Osteocyte (in vitro differentiated cells): ENCODE measurements at regions not wholly inside any gene's neighbourhood (a gene's known extent, or its start where the extent isn't known, plus 50 kb on each side); places are given as distances from the start of the nearest gene placed in this dataset.

Source experiments
- DNase-seq: peaks from one replicate; pipeline ENCODE4 v3.0.0; 2021; ENCODE audit warnings: mixed read lengths; ENCODE audit not compliant: unreplicated experiment; ENCODE audit errors: extremely low spot score
- H3K27ac Mint-ChIP-seq: one replicate; pipeline ENCODE4 v1.8.0; 2021; ENCODE audit warnings: mild to moderate bottlenecking, mixed read lengths; ENCODE audit not compliant: unreplicated experiment
- H3K27me3 Mint-ChIP-seq: one replicate; pipeline ENCODE4 v1.8.0; 2021; ENCODE audit warnings: mixed read lengths; ENCODE audit not compliant: unreplicated experiment
- H3K36me3 Mint-ChIP-seq: one replicate; pipeline ENCODE4 v1.8.0; 2021; ENCODE audit warnings: mixed read lengths; ENCODE audit not compliant: unreplicated experiment
- H3K4me1 Mint-ChIP-seq: one replicate; pipeline ENCODE4 v1.8.0; 2021; ENCODE audit warnings: mixed read lengths; ENCODE audit not compliant: unreplicated experiment
- H3K4me3 Mint-ChIP-seq: one replicate; pipeline ENCODE4 v1.8.0; 2021; ENCODE audit warnings: mild to moderate bottlenecking, moderate library complexity, mixed read lengths; ENCODE audit not compliant: unreplicated experiment
- H3K9me3 Mint-ChIP-seq: one replicate; pipeline ENCODE4 v1.8.0; 2021; ENCODE audit warnings: mixed read lengths; ENCODE audit not compliant: unreplicated experiment
- TF ChIP-seq, protein P1 (sequence below): fragments of 200-600 bp; sonication (generic); IDR thresholded peaks from 2 replicates; pipeline ENCODE4 v1.5.0; 2021; ENCODE audit warnings: antibody characterized with exemption, mild to moderate bottlenecking, moderate library complexity

DNA sequence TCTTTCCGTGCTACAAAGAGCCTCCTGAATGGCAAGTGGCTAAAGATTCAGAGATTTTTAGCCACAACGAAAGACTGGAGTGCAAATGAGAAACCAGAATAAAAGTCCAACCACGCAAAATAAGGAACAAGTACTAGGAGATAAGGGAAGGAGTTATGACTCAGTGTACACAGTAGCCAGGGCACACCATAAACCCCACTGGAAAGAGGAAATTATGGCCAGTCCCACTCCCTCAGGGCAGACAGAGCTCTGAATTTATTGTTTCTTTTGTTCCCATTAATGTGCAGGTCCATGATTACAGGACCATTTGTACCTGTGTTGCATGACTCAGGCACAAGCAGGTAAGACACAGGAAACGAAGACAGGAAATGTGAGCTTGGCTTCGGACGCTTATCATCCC is 150.3 kb upstream of the PREP start:
- H3K4me1 Mint-ChIP-seq = no peaks in the 10 kb centered on the region
- no peak overlapping the region for H3K27ac Mint-ChIP-seq
- H3K9me3 Mint-ChIP-seq = peaks cover 13% of the 10 kb centered on the region

DNA sequence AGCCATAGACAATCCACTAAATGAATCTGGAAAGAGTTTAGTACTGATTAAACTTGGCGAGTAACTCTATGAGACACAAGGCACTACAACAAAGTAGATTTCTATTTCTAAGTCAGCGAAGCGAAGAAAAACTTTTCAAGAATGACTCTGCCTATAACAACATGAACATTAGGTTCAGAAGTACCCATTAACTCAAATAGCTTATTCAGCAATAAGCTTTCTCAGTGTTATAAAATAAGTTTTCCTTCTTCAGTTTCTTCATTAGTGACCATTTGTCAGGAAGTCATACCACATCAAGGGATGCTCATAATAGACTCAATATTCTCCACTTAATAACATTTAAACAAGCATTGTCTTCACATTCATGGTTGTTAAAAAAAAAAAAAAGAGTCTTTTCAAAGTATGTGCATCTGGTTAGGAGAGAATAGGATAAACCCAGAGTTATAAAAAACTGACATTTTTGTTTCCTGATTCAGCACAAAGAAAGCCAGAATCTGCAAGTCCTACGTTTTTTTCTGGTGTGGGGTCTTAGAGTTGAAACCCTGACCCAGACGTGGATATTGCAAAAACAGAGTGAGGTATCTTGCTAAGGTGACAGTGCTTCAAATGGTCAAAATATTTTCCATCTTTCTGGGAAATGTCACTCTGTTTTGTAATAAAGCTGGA is 148.2 kb upstream of the PREP start:
- peaks cover 4% of the 10 kb centered on the region for H3K27me3 Mint-ChIP-seq
- no peak overlapping the region for H3K27ac Mint-ChIP-seq

More for the DNA sequence above, 150.3 kb upstream of the PREP start:
- TF ChIP-seq, protein P1, sequence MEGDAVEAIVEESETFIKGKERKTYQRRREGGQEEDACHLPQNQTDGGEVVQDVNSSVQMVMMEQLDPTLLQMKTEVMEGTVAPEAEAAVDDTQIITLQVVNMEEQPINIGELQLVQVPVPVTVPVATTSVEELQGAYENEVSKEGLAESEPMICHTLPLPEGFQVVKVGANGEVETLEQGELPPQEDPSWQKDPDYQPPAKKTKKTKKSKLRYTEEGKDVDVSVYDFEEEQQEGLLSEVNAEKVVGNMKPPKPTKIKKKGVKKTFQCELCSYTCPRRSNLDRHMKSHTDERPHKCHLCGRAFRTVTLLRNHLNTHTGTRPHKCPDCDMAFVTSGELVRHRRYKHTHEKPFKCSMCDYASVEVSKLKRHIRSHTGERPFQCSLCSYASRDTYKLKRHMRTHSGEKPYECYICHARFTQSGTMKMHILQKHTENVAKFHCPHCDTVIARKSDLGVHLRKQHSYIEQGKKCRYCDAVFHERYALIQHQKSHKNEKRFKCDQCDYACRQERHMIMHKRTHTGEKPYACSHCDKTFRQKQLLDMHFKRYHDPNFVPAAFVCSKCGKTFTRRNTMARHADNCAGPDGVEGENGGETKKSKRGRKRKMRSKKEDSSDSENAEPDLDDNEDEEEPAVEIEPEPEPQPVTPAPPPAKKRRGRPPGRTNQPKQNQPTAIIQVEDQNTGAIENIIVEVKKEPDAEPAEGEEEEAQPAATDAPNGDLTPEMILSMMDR = no peak
- Mint-ChIP-seq H3K4me3 (no peak overlapping the region), H3K27me3 (peaks cover 8% of the 10 kb centered on the region), H3K36me3 (no peaks in the 10 kb centered on the region)
- DNase-seq = no peak

DNA sequence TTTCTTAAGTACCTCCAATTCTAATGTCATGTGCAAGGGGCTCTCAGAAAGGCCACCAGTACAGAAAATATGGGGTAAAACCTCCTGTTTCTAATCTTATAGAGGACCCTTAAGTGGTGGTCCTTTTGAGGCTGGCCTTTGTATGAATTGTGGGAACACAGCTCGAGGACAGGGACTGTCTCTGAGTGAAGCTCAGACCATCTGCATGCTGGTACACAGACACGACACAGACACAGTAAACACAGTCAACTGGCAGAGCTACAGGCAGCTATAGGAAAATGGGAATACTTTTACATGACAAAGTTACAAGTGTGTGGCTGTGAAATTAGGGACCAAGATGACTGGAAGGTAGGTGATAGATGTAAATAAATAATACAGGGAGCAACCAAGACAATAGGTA is 143.9 kb upstream of the PREP start:
- Mint-ChIP-seq H3K36me3 (no peaks in the 10 kb centered on the region), H3K4me1 (no peaks in the 10 kb centered on the region), H3K27me3 (peaks cover 2% of the 10 kb centered on the region), H3K27ac (no peak overlapping the region), H3K4me3 (no peak overlapping the region), H3K9me3 (no peaks in the 10 kb centered on the region)
- TF ChIP-seq, protein P1 = no peak
- DNase-seq = no peak

More for the DNA sequence above, 148.2 kb upstream of the PREP start:
- Mint-ChIP-seq H3K4me1 (no peaks in the 10 kb centered on the region), H3K4me3 (no peak overlapping the region), H3K9me3 (peaks cover 6% of the 10 kb centered on the region), H3K36me3 (no peaks in the 10 kb centered on the region)
- TF ChIP-seq, protein P1 = no peak
- no peak for DNase-seq

DNA sequence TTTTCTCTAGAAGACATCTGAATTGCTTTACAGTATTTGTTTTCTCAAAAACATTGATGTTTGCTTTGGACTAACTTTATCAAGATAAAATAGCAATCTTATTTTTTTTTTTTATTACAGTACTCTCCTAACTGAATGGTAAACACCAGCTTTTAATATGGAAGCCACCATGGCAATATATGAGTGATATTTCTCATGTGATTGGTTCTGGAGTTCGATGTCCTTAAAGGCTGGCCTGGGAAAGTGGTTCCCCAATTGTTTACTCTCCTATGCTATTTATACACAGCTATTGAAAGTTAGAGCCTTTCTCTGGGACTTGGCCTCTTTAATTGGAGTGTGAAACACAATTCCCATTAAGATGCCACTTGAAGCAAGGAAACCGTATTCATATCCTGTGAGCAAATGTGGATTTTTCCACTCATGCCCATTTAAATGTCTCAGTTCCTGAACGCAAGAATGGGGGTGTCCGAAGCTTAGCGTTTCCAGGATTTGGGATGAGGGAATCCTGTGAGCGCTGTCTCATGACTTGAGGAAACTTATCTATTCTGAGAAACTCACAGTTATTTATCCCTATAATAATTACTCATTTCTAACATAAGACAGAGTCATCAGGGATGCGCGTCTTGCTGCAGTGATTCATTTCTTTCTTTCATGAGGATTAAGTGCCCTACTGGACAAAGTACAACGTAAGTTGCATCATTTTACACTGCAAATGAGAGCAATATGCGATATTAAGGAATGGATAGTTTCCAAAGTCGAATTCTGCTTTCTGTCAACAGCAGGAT is 143.3 kb upstream of the PREP start:
- Mint-ChIP-seq H3K36me3 (no peaks in the 10 kb centered on the region), H3K27ac (no peak overlapping the region), H3K4me1 (no peaks in the 10 kb centered on the region), H3K4me3 (no peak overlapping the region), H3K27me3 (peaks cover 2% of the 10 kb centered on the region), H3K9me3 (no peaks in the 10 kb centered on the region)
- TF ChIP-seq, protein P1 = no peak
- DNase-seq = no peak

DNA sequence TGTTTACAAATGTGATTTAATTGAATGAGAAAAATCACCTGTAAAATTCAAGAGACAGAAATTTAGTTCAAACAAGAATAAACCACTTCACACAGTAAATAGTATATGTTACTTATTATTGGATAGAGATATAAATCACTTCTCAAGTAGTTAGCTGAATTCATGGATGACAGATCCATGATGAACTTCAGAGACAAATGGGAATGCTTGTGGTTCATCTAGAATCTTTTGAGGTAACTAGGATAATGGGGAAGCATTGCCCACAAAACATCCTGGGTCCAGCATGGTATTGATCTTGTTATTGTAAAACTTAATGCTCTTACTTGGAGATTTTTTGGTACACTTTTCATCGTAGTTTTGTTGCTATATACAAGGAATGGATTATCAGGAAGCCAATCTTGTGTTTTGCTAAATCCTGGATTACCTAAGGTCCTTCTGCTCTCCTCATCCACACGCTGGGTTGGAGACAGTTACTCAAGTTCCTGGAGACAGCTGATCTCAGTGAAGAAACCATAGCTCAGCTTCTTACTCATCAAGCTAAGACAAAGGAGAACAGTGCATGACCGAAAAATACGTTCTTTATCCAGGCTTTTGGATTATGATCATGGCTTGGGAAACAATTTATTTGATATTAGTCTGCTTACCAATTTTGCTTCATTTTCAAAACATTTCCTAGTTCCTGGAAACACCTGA is 142.5 kb upstream of the PREP start:
- Mint-ChIP-seq H3K36me3 (no peaks in the 10 kb centered on the region), H3K4me3 (no peak overlapping the region)
- DNase-seq = no peak

More for the DNA sequence above, 142.5 kb upstream of the PREP start:
- TF ChIP-seq, protein P1 = no peak
- Mint-ChIP-seq H3K27me3 (peaks cover 2% of the 10 kb centered on the region), H3K4me1 (no peaks in the 10 kb centered on the region), H3K9me3 (no peaks in the 10 kb centered on the region), H3K27ac (no peak overlapping the region)
